Heart left ventricle (tissue), 13 donors: ENCODE measurements at regions not wholly inside any gene's neighbourhood (a gene's known extent, or its start where the extent isn't known, plus 50 kb on each side); places are given as distances from the start of the nearest gene placed in this dataset.

Experiments used
- CTCF ChIP-seq, 12 donors: fragments of 200-600 bp; sonication (generic) in 4 of 12; IDR thresholded peaks; one replicate each; pipeline versions ENCODE4 v1.5.0 to v1.8.0; 2018 to 2022; ENCODE audit warnings: antibody characterized with exemption in 12 of 12, mild to moderate bottlenecking in 5 of 12
- POLR2A ChIP-seq, 2 donors: fragments of 450-650 bp; IDR thresholded peaks; one replicate each; pipeline ENCODE4 v1.6.1; 2017; ENCODE audit warnings: antibody characterized with exemption in 2 of 2, mild to moderate bottlenecking in 2 of 2, moderate library complexity in 2 of 2
- donor health status: ischemic (EF 13 %, LVEDD 7.1; RV severe dilation, severe dysfunction).
- donor health status: DM: no; HTN: yes; CAD: no.
- donor health status: DM: no; HTN: no; CAD: no.
- donor health status: ischemic (EF 25% LVEDD 6.9; RV normal size, moderate dysfunction).
- donor health status: ischemic (EF 25% LVEDD 5.7; RV mildly dilated, moderate dysfunction).
- donor health status: ischemic (EF 35%, LVEDD 5.7; RV mildly dilated, moderate dysfunction).
- donor health status: nonischemic (EF 11% LVEDD 7.7; RV severe dilation, severe dysfunction).
- donor health status: DM: yes; HTN: yes; CAD: no.
- donor health status: PGD.
- donor health status: ischemic (EF 29% LVEDD 5.4; RV normal size, mild dysfunction).
- donor health status: nonischemic (EF 23%, LVEDD 6.1; RV moderate dilation, normal function).

GRCh38 chr13:27347211-27347772 is 76.7 kb downstream of the RASL11A start:
- TF ChIP-seq CTCF (IDR thresholded peaks at IDR 0.05): no peak
- no peak for TF ChIP-seq POLR2A (IDR thresholded peaks at IDR 0.05)
